HEK293 (cell line): ENCODE measurements at regions not wholly inside any gene's neighbourhood (a gene's known extent, or its start where the extent isn't known, plus 50 kb on each side); places are given as distances from the start of the nearest gene placed in this dataset.

Experiments
- CTCF ChIA-PET: fragments of 350-600 bp; formaldehyde crosslinking; extraction: SDS; loops from one replicate; lab custom pipeline; 2021; ENCODE audit warnings: antibody characterized with exemption; lab: Yijun Ruan, JAX
- POLR2A ChIA-PET: fragments of 300-600 bp; formaldehyde crosslinking; extraction: SDS; loops from one replicate; lab custom pipeline; 2020; ENCODE audit warnings: antibody characterized with exemption, inconsistent platforms; lab: Yijun Ruan, JAX
- H3K27ac ChIP-seq: fragments of 200-500 bp; sonication (Bioruptor generic); 2 replicates; pipeline ENCODE4 v1.5.1; 2014; ENCODE audit warnings: low read depth, low read length, control low read depth, inconsistent platforms; ENCODE audit errors: extremely low read depth
- H3K36me3 ChIP-seq, 2 experiments: fragments of 200-500 bp in 1 of 2; sonication (Bioruptor generic) in 1 of 2; 1 replicate in 1 of 2; 2 replicates in 1 of 2; pipeline ENCODE4 v1.5.1; 2014 to 2017; ENCODE audit warnings: inconsistent platforms in 2 of 2, low read length in 2 of 2; ENCODE audit not compliant: control insufficient read depth in 2 of 2, insufficient read depth in 1 of 2
- H3K4me1 ChIP-seq: fragments of 200-500 bp; sonication (Bioruptor generic); 2 replicates; pipeline ENCODE4 v1.5.1; 2014; ENCODE audit warnings: mild to moderate bottlenecking, low read length, inconsistent platforms; ENCODE audit not compliant: control insufficient read depth, insufficient read depth
- H3K4me3 ChIP-seq: 2 replicates; pipeline ENCODE4 v1.5.1; 2011; ENCODE audit warnings: low read depth, mild to moderate bottlenecking, control low read depth, low read length, moderate library complexity
- H3K9me3 ChIP-seq: fragments of 200-500 bp; sonication (Bioruptor generic); 2 replicates; pipeline ENCODE4 v1.5.1; 2014; ENCODE audit warnings: low read depth, low read length, inconsistent platforms; ENCODE audit not compliant: control insufficient read depth, insufficient read depth
- AEBP2 ChIP-seq: fragments of 450-650 bp; formaldehyde crosslinking; IDR thresholded peaks from 2 replicates; pipeline ENCODE4 v1.5.1; 2016; ENCODE audit warnings: missing biosample characterization, missing genetic modification characterization, borderline replicate concordance
- HOXC10 ChIP-seq: sonication (generic); formaldehyde crosslinking; IDR thresholded peaks from 2 replicates; pipeline ENCODE4 v1.8.1; 2023; ENCODE audit warnings: mild to moderate bottlenecking, missing genetic modification reagents
- KLF7 ChIP-seq: fragments of 450-650 bp; formaldehyde crosslinking; IDR thresholded peaks from 2 replicates; pipeline ENCODE4 v1.5.1; 2016; ENCODE audit warnings: missing biosample characterization, missing genetic modification characterization, borderline replicate concordance
- PRDM10 ChIP-seq: fragments of 450-650 bp; formaldehyde crosslinking; IDR thresholded peaks from 2 replicates; pipeline ENCODE4 v1.5.1; 2016; ENCODE audit warnings: missing biosample characterization, missing genetic modification characterization
- RBAK ChIP-seq: fragments of 450-650 bp; formaldehyde crosslinking; IDR thresholded peaks from 2 replicates; pipeline ENCODE4 v1.5.1; 2016; ENCODE audit warnings: missing biosample characterization, missing genetic modification characterization
- SALL2 ChIP-seq: fragments of 450-650 bp; formaldehyde crosslinking; IDR thresholded peaks from 2 replicates; pipeline ENCODE4 v1.5.0; 2017; ENCODE audit warnings: missing biosample characterization, mild to moderate bottlenecking, missing genetic modification characterization, borderline replicate concordance
- ZFHX2 ChIP-seq: fragments of 450-650 bp; formaldehyde crosslinking; conservative IDR thresholded peaks from 2 replicates; pipeline ENCODE4 v1.5.1; 2016; ENCODE audit warnings: missing biosample characterization, missing genetic modification characterization
- ZNF114 ChIP-seq: fragments of 450-650 bp; formaldehyde crosslinking; IDR thresholded peaks from 2 replicates; pipeline ENCODE4 v1.5.0; 2017; ENCODE audit warnings: missing biosample characterization, missing genetic modification characterization
- ZNF155 ChIP-seq: fragments of 450-650 bp; formaldehyde crosslinking; IDR thresholded peaks from 2 replicates; pipeline ENCODE4 v1.5.1; 2016; ENCODE audit warnings: missing biosample characterization, missing genetic modification characterization
- ZNF18 ChIP-seq: fragments of 450-650 bp; formaldehyde crosslinking; IDR thresholded peaks from 2 replicates; pipeline ENCODE4 v1.5.1; 2016; ENCODE audit warnings: missing biosample characterization, missing genetic modification characterization
- ZNF223 ChIP-seq: fragments of 450-650 bp; formaldehyde crosslinking; IDR thresholded peaks from 2 replicates; pipeline ENCODE4 v1.5.1; 2016; ENCODE audit warnings: missing biosample characterization, missing genetic modification characterization
- ZNF362 ChIP-seq: fragments of 450-650 bp; formaldehyde crosslinking; IDR thresholded peaks from 2 replicates; pipeline ENCODE4 v1.5.1; 2016; ENCODE audit warnings: missing biosample characterization, missing genetic modification characterization
- ZNF398 ChIP-seq: fragments of 450-650 bp; formaldehyde crosslinking; IDR thresholded peaks from 2 replicates; pipeline ENCODE4 v1.5.1; 2017; ENCODE audit warnings: missing biosample characterization, missing genetic modification characterization
- ZNF423 ChIP-seq: fragments of 450-650 bp; formaldehyde crosslinking; IDR thresholded peaks from 2 replicates; pipeline ENCODE4 v1.5.1; 2016; ENCODE audit warnings: missing biosample characterization, missing genetic modification characterization
- ZNF473 ChIP-seq: fragments of 450-650 bp; formaldehyde crosslinking; IDR thresholded peaks from 2 replicates; pipeline ENCODE4 v1.5.1; 2017; ENCODE audit warnings: missing biosample characterization, missing genetic modification characterization
- ZNF514 ChIP-seq: fragments of 450-650 bp; formaldehyde crosslinking; IDR thresholded peaks from 2 replicates; pipeline ENCODE4 v1.5.1; 2016; ENCODE audit warnings: missing biosample characterization, missing genetic modification characterization
- ZNF529 ChIP-seq: fragments of 450-650 bp; formaldehyde crosslinking; IDR thresholded peaks from 2 replicates; pipeline ENCODE4 v1.5.1; 2017; ENCODE audit warnings: missing genetic modification characterization, missing biosample characterization; ENCODE audit not compliant: insufficient replicate concordance
- ZNF596 ChIP-seq: fragments of 450-650 bp; IDR thresholded peaks from 2 replicates; pipeline ENCODE4 v1.5.0; 2018; ENCODE audit warnings: missing biosample characterization, mild to moderate bottlenecking, missing genetic modification characterization, moderate library complexity
- ZNF677 ChIP-seq: fragments of 450-650 bp; IDR thresholded peaks from 2 replicates; pipeline ENCODE4 v1.5.0; 2018; ENCODE audit warnings: missing biosample characterization, mild to moderate bottlenecking, missing genetic modification characterization, moderate library complexity
- ZNF692 ChIP-seq: fragments of 450-650 bp; formaldehyde crosslinking; IDR thresholded peaks from 2 replicates; pipeline ENCODE4 v1.5.1; 2016; ENCODE audit warnings: missing biosample characterization, missing genetic modification characterization
- ZNF830 ChIP-seq: fragments of 450-650 bp; IDR thresholded peaks from 2 replicates; pipeline ENCODE4 v1.5.0; 2018; ENCODE audit warnings: missing biosample characterization, missing genetic modification characterization, low read depth, mild to moderate bottlenecking, moderate library complexity

GRCh38 chr7:126044662-126045061, 1115.0 kb upstream of the POT1 start:
- H3K36me3 ChIP-seq = no peaks in the 10 kb centered on the region
- H3K4me3 ChIP-seq = no peak overlapping the region
- H3K9me3 ChIP-seq = no peaks in the 10 kb centered on the region
- H3K27ac ChIP-seq = no peak overlapping the region
- no peaks in the 10 kb centered on the region for H3K4me1 ChIP-seq
- CTCF ChIA-PET = no interaction called here
- TF ChIP-seq ZNF223 (tag by site-specific recombination) = no peak
- TF ChIP-seq AEBP2 (tag by site-specific recombination) = no peak
- TF ChIP-seq ZNF514 (tag by site-specific recombination) = no peak
- TF ChIP-seq ZNF692 (tag by site-specific recombination) = no peak
- TF ChIP-seq ZNF423 (tag by site-specific recombination) = no peak
- no peak for TF ChIP-seq RBAK (tag by site-specific recombination)
- no peak for TF ChIP-seq SALL2 (tag by site-specific recombination)
- no peak for TF ChIP-seq ZNF362 (tag by site-specific recombination)
- no peak for TF ChIP-seq ZNF18 (tag by site-specific recombination)
- no peak for TF ChIP-seq ZNF830 (tag by site-specific recombination)
- TF ChIP-seq ZNF529 (tag by site-specific recombination) = no peak
- no peak for TF ChIP-seq PRDM10 (tag by site-specific recombination)
- no peak for TF ChIP-seq ZNF155 (tag by site-specific recombination)
- POLR2A ChIA-PET = no interaction called here

GRCh38 chr7:126041472-126041871, 1111.8 kb upstream of the POT1 start:
- Histone ChIP-seq H3K36me3 (no peaks in the 10 kb centered on the region), H3K4me3 (no peak overlapping the region), H3K27ac (no peak overlapping the region), H3K4me1 (no peaks in the 10 kb centered on the region), H3K9me3 (no peaks in the 10 kb centered on the region)
- CTCF ChIA-PET = interaction anchor here (0.6 kb wide), 1 partner anchor 185 kb away, joined by 3 read pairs; no protein-coding TSS in a partner anchor
- POLR2A ChIA-PET = no interaction called here
- TF ChIP-seq ZNF223 (tag by site-specific recombination) (no peak), ZNF114 (tag by site-specific recombination) (no peak), ZFHX2 (tag by site-specific recombination) (no peak), ZNF596 (tag by site-specific recombination) (no peak), KLF7 (tag by site-specific recombination) (no peak), ZNF398 (no peak), ZNF473 (tag by site-specific recombination) (no peak), HOXC10 (no peak), ZNF677 (no peak)
